Stimulated activated memory B cell treated with anti-CD40 and anti-IgM and Interleukin-4, amounts not matched to agents 10 μg/mL and 1 μg/mL and 100 μg/mL, for 72 hours (primary cell): ENCODE measurements at regions not wholly inside any gene's neighbourhood (a gene's known extent, or its start where the extent isn't known, plus 50 kb on each side); places are given as distances from the start of the nearest gene placed in this dataset.
"Not testable (repeated sequence)": the region's sequence is repeated elsewhere in the genome, so short reads cannot be mapped to it uniquely, and the experiment has no call there.

ENCODE experiments used
- ATAC-seq: fragments of 150-1000 bp; cut with Tn5 transposase; 2 replicates; pipeline ENCODE4 v1.10.0; 2021
- H3K27ac Mint-ChIP-seq: one replicate; pipeline ENCODE4 v1.8.0; 2022; ENCODE audit warnings: mild to moderate bottlenecking, mixed read lengths
- H3K27me3 Mint-ChIP-seq: one replicate; pipeline ENCODE4 v1.8.0; 2022; ENCODE audit warnings: mixed read lengths
- H3K36me3 Mint-ChIP-seq: one replicate; pipeline ENCODE4 v1.8.0; 2022; ENCODE audit warnings: mixed read lengths
- H3K4me1 Mint-ChIP-seq: one replicate; pipeline ENCODE4 v1.8.0; 2022; ENCODE audit warnings: mixed read lengths
- H3K4me3 Mint-ChIP-seq: one replicate; pipeline ENCODE4 v1.8.0; 2022; ENCODE audit warnings: mild to moderate bottlenecking, moderate library complexity, mixed read lengths
- H3K9me3 Mint-ChIP-seq: one replicate; pipeline ENCODE4 v1.8.0; 2022; ENCODE audit warnings: mixed read lengths

- no peak for ATAC-seq
- Mint-ChIP-seq H3K4me3 (no peak overlapping the region), H3K27ac (no peak overlapping the region), H3K27me3 (no peaks in the 10 kb centered on the region), H3K4me1 (no peaks in the 10 kb centered on the region), H3K9me3 (no peaks in the 10 kb centered on the region), H3K36me3 (no peaks in the 10 kb centered on the region)
Observed at GRCh38 chr11:87517351-87517750, 479.6 kb downstream of the TMEM135 start.

DNA sequence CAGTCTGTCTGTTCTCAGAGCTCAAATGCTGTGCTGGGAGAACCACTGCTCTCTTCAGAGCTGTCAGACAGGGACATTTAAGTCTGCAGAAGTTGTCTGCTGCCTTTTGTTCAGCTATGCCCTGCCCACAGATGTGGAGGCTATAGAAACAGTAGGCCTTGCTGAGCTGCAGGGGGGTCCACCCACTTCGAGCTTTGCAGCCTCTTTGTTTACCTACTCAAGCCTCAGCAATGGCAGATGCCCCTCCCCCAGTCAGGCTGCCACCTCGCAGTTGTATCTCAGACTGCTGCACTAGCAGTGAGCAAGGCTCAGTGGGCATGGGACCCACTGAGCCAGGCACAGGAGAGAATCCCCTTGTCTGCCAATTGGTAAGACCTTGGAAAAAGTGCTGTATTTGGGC, 470.0 kb downstream of the TMEM135 start:
- not testable (repeated sequence) for H3K27ac Mint-ChIP-seq, H3K36me3 Mint-ChIP-seq, H3K4me3 Mint-ChIP-seq, H3K4me1 Mint-ChIP-seq, H3K27me3 Mint-ChIP-seq, H3K9me3 Mint-ChIP-seq, ATAC-seq

DNA sequence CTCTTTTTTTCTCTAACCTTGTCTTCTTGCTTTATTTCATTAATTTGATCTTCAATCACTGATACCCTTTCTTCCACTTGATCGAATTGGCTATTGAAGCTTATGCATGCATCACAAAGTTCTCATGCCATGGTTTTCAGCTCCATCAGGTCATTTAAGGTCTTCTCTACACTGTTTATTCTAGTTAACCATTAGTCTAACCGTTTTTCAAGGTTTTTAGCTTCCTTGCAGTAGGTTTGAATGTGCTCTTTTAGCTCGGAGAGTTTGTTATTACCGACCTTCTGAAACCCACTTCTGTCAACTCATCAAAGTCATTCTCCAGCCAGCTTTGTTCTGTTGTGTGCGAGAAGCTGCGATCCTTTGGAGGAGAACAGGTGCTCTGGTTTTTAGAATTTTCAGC, 469.2 kb downstream of the TMEM135 start:
- not testable (repeated sequence) for H3K27ac Mint-ChIP-seq, ATAC-seq, H3K4me3 Mint-ChIP-seq, H3K4me1 Mint-ChIP-seq, H3K36me3 Mint-ChIP-seq, H3K9me3 Mint-ChIP-seq, H3K27me3 Mint-ChIP-seq

- no peaks in the 10 kb centered on the region for H3K27me3 Mint-ChIP-seq
- H3K4me3 Mint-ChIP-seq = no peak overlapping the region
- H3K9me3 Mint-ChIP-seq = peaks cover 7% of the 10 kb centered on the region
- no peaks in the 10 kb centered on the region for H3K4me1 Mint-ChIP-seq
- no peak for ATAC-seq
- H3K27ac Mint-ChIP-seq = no peak overlapping the region
- no peaks in the 10 kb centered on the region for H3K36me3 Mint-ChIP-seq
Observed at GRCh38 chr11:87501388-87501787, 463.7 kb downstream of the TMEM135 start.

GRCh38 chr11:87494936-87495335, 457.2 kb downstream of the TMEM135 start:
- not testable (repeated sequence) for H3K36me3 Mint-ChIP-seq, H3K9me3 Mint-ChIP-seq, H3K4me1 Mint-ChIP-seq, H3K4me3 Mint-ChIP-seq, H3K27ac Mint-ChIP-seq, ATAC-seq, H3K27me3 Mint-ChIP-seq

DNA sequence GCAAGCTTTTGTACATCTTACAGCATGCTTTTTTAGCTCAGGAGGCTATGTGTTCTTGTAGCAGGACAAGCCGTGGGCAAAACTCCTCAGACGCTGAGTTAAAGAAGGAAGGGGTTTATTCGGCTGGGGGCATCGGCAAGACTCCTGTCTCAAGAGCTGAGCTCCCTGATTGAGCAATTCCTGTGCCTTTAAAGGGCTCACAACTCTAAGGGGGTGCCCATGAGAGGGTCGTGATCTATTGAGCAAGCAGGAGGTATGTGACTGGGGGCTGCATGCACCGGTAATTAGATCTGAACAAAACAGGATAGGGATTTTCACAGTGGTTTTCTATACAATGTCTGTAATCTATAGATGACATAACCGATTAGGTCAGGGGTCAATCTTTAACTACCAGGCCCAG, 456.3 kb downstream of the TMEM135 start:
- not testable (repeated sequence) for H3K9me3 Mint-ChIP-seq, H3K36me3 Mint-ChIP-seq, H3K27ac Mint-ChIP-seq, H3K27me3 Mint-ChIP-seq, H3K4me1 Mint-ChIP-seq, ATAC-seq, H3K4me3 Mint-ChIP-seq

- H3K36me3 Mint-ChIP-seq = no peaks in the 10 kb centered on the region
- H3K27me3 Mint-ChIP-seq = no peaks in the 10 kb centered on the region
- no peaks in the 10 kb centered on the region for H3K9me3 Mint-ChIP-seq
- ATAC-seq = no peak
- H3K4me1 Mint-ChIP-seq = no peaks in the 10 kb centered on the region
- H3K27ac Mint-ChIP-seq = no peak overlapping the region
- no peak overlapping the region for H3K4me3 Mint-ChIP-seq
Observed at GRCh38 chr11:87493516-87493915, 455.8 kb downstream of the TMEM135 start.

DNA sequence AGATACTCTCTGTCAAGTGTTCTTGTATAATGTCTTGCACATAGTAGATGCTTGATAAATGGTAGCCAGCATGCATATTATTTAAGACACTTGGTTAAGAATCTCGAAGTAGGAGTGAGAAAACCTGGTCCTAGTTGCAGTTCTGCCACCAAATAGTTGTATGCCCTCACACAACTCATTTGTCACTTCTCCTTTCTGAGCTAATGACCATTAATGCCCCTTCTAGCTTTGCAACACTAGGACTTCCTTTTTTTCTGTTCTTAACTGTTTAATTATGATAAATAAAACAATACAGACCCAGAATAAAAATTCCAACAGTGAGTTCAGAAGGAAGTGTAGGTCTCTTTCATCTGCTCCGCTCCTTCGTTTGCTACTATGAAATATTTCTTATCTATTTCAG, 453.6 kb downstream of the TMEM135 start:
- H3K4me3 Mint-ChIP-seq = no peak overlapping the region
- no peaks in the 10 kb centered on the region for H3K36me3 Mint-ChIP-seq
- no peak for ATAC-seq
- no peaks in the 10 kb centered on the region for H3K4me1 Mint-ChIP-seq
- no peak overlapping the region for H3K27ac Mint-ChIP-seq
- H3K9me3 Mint-ChIP-seq = no peaks in the 10 kb centered on the region
- no peaks in the 10 kb centered on the region for H3K27me3 Mint-ChIP-seq

GRCh38 chr11:87490671-87491070, 452.9 kb downstream of the TMEM135 start:
- no peak overlapping the region for H3K27ac Mint-ChIP-seq
- H3K9me3 Mint-ChIP-seq = no peaks in the 10 kb centered on the region
- H3K27me3 Mint-ChIP-seq = no peaks in the 10 kb centered on the region
- H3K4me1 Mint-ChIP-seq = no peaks in the 10 kb centered on the region
- no peak for ATAC-seq
- no peaks in the 10 kb centered on the region for H3K36me3 Mint-ChIP-seq
- no peak overlapping the region for H3K4me3 Mint-ChIP-seq

DNA sequence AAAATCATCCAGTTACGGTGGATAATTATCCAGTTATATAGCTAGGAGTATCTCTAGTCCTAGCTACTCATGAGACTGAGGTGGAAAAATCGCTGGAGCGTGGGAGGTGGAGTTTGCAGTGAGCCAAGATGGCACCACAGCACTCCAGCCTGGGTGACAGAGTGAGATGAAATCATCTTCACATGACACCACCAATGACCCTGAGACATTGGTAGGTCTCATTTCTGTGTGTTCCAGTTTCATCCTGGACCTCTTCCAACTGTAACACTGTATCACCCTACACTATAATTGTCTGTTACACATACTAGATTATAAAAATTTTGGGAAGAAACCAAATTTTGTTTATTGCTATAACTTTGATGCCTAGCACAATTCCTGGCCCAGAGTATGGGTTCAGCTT, 446.8 kb downstream of the TMEM135 start:
- ATAC-seq = no peak
- Mint-ChIP-seq H3K4me3 (no peak overlapping the region), H3K27ac (no peak overlapping the region), H3K9me3 (no peaks in the 10 kb centered on the region), H3K36me3 (no peaks in the 10 kb centered on the region), H3K27me3 (no peaks in the 10 kb centered on the region), H3K4me1 (no peaks in the 10 kb centered on the region)

- Mint-ChIP-seq H3K27ac (no peak overlapping the region), H3K9me3 (peaks cover 5% of the 10 kb centered on the region), H3K36me3 (no peaks in the 10 kb centered on the region), H3K27me3 (no peaks in the 10 kb centered on the region), H3K4me1 (no peaks in the 10 kb centered on the region), H3K4me3 (no peak overlapping the region)
- no peak for ATAC-seq
Observed at GRCh38 chr11:87477321-87477720, 439.6 kb downstream of the TMEM135 start.

DNA sequence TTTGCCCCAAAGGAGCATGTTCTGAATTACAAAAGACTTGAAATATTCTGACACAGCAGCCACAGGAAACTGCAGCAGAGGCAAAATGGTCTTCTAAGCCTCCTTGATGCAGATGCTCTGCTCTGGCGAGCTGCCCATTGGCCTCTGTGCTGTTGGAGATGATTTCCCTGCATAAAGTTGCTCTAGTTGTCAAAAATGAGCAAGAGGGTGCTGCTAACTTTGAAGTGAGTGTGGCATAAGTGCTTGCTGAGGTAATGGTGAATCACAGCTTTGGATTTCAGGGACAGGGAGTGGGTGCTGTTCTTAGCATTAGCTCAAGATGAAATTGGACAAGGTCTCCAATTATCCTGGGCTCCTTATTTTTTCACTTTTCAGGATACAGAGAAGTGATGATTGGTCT, 435.4 kb downstream of the TMEM135 start:
- H3K27me3 Mint-ChIP-seq = no peaks in the 10 kb centered on the region
- ATAC-seq = no peak
- no peak overlapping the region for H3K27ac Mint-ChIP-seq
- no peaks in the 10 kb centered on the region for H3K9me3 Mint-ChIP-seq
- no peak overlapping the region for H3K4me3 Mint-ChIP-seq
- no peaks in the 10 kb centered on the region for H3K4me1 Mint-ChIP-seq
- H3K36me3 Mint-ChIP-seq = no peaks in the 10 kb centered on the region

DNA sequence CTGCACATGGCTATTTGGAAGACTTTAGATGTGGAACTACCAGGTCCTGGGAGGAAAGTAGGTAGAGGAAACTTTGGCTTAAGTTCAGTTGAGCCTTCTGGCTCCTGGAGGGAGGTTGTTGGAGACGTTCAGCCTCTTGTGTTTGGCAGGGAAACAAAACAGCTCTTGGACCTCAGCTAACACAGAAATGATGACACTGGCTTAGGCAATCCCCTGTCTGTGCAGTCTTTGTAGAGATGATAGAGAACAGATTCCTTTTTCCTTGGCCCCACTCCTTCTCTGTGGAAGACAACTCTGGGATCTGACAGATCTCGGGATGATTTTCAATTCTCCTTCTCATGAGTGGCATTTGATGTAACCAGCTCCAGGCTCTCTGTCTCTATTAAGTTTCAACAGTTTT, 428.5 kb downstream of the TMEM135 start:
- Mint-ChIP-seq H3K4me3 (no peak overlapping the region), H3K36me3 (no peaks in the 10 kb centered on the region), H3K27me3 (no peaks in the 10 kb centered on the region), H3K9me3 (no peaks in the 10 kb centered on the region), H3K4me1 (no peaks in the 10 kb centered on the region), H3K27ac (no peak overlapping the region)
- ATAC-seq = no peak

- Mint-ChIP-seq H3K9me3 (no peaks in the 10 kb centered on the region), H3K27ac (no peak overlapping the region), H3K4me3 (no peak overlapping the region), H3K27me3 (no peaks in the 10 kb centered on the region), H3K4me1 (no peaks in the 10 kb centered on the region), H3K36me3 (no peaks in the 10 kb centered on the region)
- ATAC-seq = no peak
Observed at GRCh38 chr11:87465716-87466115, 428.0 kb downstream of the TMEM135 start.

DNA sequence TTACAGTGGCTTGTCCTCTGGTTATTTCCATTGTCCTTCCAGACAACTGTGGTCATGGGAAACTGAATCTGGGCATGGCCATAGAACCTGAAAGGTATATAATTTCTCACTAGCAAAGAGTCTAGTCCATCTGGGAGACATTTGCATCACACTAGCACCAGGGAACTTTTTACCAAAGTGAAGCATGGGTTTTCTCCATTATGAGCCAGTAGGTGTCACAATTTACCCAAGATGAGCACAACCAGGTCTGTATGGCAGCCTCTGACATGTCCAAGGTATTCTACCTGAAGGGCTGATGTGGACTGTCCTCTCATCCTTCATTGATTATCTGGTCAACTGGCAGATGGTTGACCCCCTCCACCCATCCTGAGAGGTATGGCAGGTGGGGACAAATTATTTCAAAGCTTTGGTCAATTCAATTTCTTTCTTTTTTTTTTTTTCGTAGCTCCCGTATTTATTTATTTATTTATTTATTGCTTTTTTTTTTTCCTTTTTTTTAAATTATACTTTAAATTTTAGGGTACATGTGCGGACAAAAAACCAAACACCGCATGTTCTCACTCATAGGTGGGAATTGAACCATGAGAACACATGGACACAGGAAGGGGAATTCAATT, 425.9 kb downstream of the TMEM135 start:
- H3K4me3 Mint-ChIP-seq = no peak overlapping the region
- no peak overlapping the region for H3K27ac Mint-ChIP-seq
- no peak for ATAC-seq
- no peaks in the 10 kb centered on the region for H3K27me3 Mint-ChIP-seq
- no peaks in the 10 kb centered on the region for H3K9me3 Mint-ChIP-seq
- no peaks in the 10 kb centered on the region for H3K36me3 Mint-ChIP-seq
- no peaks in the 10 kb centered on the region for H3K4me1 Mint-ChIP-seq

DNA sequence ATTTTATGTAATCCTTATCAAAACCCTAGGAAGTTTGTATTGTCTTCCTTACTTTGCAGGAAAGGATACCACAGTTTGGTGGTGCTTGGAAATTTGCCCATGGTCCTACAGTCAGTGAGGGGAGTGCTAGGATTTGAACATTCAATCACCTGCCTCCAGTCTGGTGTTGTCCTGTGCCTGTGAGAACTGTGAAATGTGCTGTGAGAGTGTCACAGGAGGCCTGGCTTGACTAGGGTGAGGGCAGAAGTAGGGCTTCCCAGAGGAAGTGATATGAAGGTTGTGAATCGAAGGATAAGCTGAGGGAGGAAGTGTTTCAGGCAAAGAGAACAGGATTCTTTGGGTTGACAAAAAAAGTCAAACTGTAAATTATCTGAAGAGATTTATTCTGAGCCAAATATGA, 424.4 kb downstream of the TMEM135 start:
- H3K27ac Mint-ChIP-seq = no peak overlapping the region
- no peak overlapping the region for H3K4me3 Mint-ChIP-seq
- no peaks in the 10 kb centered on the region for H3K9me3 Mint-ChIP-seq

More for the DNA sequence above, 424.4 kb downstream of the TMEM135 start:
- no peak for ATAC-seq
- Mint-ChIP-seq H3K36me3 (no peaks in the 10 kb centered on the region), H3K27me3 (no peaks in the 10 kb centered on the region), H3K4me1 (no peaks in the 10 kb centered on the region)
